Progenitor cell of endocrine pancreas (in vitro differentiated cells): ENCODE measurements at regions not wholly inside any gene's neighbourhood (a gene's known extent, or its start where the extent isn't known, plus 50 kb on each side); places are given as distances from the start of the nearest gene placed in this dataset.
"Not testable (repeated sequence)": the region's sequence is repeated elsewhere in the genome, so short reads cannot be mapped to it uniquely, and the experiment has no call there.

Experiments used
- DNase-seq: peaks from one replicate; pipeline ENCODE4 v3.0.0; 2021; ENCODE audit warnings: low spot score; ENCODE audit not compliant: unreplicated experiment
- H3K27ac Mint-ChIP-seq: 2 replicates; pipeline ENCODE4 v1.8.0; 2021; ENCODE audit warnings: mild to moderate bottlenecking, moderate library complexity, mixed read lengths
- H3K27me3 Mint-ChIP-seq: 2 replicates; pipeline ENCODE4 v1.8.0; 2021; ENCODE audit warnings: mixed read lengths
- H3K36me3 Mint-ChIP-seq: 2 replicates; pipeline ENCODE4 v1.8.0; 2022; ENCODE audit warnings: mixed read lengths; ENCODE audit not compliant: insufficient read depth
- H3K4me1 Mint-ChIP-seq: 2 replicates; pipeline ENCODE4 v1.8.0; 2021; ENCODE audit warnings: low read depth, mixed read lengths
- H3K4me3 Mint-ChIP-seq: 2 replicates; pipeline ENCODE4 v1.8.0; 2021; ENCODE audit warnings: low read depth, mild to moderate bottlenecking, moderate library complexity, mixed read lengths
- H3K9me3 Mint-ChIP-seq: 2 replicates; pipeline ENCODE4 v1.8.0; 2021; ENCODE audit warnings: low read depth, mixed read lengths
- TF ChIP-seq, protein P1 (sequence below): fragments of 200-600 bp; sonication (generic); IDR thresholded peaks from one replicate; pipeline ENCODE4 v1.5.0; 2021; ENCODE audit warnings: antibody characterized with exemption, mild to moderate bottlenecking; ENCODE audit not compliant: unreplicated experiment

DNA sequence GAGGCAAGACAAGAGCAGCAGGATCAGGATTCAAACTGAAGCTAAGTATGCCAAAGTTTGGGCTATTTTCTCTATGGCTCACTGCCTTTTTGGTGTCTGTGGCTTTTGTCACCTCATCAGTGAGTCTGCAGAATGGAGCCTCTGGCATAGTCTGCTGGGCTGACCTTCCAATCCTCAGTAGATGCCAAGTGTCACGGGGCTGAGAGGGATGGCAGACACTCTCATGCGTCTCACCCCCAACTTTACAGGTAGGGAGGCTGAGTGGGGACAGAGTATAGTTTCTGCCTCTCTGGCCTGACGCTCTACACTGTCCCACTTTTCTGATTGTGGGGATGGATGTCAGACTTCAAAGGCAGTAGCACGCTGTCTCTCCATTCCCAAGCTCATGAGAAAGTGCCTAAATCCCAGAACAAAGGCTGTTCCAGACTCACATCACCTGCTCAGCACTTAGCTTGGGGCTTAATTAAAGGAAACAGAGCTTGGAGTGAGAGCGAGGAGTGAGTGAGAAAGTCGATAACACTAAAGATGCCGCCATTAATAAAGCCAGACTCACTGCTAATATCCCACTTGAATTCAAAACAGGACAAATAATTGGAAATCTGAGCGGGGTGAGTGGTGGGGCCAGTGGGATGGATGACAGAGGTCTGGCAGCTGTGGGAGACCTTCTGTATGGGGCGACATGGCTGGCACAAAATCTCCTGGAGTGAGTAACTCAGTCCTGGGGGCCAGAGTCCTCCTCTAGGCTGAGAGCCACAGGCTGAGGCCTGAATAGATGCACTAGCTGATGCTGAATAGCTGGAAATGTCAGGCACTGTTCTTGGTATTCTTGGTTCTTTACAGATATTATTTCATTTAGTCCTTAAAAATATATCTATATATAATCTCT lies 78.4 kb upstream of the MRPS22 start:
- H3K27ac Mint-ChIP-seq: no peak overlapping the region
- DNase-seq: no peak

DNA sequence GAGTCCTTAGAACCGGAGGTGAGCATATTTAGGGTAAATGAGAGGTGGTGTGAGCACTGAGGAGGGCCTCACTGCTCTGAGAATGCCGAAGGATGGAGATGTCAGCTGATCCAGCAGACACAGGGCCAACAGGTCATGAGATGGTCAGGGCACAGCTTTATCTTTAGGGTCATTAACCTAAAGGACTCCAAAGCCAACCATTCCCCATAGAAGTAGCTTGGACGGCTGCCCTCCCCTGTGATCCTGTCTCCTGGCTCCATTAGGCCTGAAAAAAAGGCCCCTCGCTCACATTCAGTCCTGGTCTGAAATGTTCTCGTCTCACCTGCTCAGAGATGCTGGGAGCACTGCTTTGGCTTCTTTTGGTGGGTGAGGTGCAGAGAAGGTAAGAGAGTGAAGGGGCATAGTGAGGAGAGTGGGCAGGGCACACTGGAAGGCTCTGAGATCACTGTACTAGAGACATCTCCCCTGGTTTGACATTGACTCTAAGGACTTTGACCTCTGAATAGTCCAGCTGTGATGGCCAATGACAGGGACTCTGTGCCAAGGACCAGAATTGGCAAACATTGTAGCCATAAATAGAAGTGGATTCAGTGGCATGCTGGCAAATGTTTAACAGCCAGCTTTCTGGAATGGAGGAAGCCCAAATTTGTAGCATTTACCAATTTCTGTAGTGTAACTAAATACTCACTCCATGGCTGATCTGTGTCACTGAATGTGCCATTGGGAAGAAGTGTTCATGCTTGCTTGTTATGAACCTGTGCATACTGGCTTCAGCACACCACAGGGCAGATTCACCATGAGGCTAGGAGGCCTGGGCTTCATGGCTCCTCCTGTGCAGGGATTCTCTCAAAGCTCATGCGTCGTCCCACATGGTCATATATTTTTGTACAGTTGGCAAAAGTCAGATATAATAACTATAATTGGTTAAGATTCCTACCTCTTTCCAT lies 76.2 kb upstream of the MRPS22 start:
- peaks cover 9% of the 10 kb centered on the region for H3K27me3 Mint-ChIP-seq
- no peak for DNase-seq
- TF ChIP-seq, protein P1, sequence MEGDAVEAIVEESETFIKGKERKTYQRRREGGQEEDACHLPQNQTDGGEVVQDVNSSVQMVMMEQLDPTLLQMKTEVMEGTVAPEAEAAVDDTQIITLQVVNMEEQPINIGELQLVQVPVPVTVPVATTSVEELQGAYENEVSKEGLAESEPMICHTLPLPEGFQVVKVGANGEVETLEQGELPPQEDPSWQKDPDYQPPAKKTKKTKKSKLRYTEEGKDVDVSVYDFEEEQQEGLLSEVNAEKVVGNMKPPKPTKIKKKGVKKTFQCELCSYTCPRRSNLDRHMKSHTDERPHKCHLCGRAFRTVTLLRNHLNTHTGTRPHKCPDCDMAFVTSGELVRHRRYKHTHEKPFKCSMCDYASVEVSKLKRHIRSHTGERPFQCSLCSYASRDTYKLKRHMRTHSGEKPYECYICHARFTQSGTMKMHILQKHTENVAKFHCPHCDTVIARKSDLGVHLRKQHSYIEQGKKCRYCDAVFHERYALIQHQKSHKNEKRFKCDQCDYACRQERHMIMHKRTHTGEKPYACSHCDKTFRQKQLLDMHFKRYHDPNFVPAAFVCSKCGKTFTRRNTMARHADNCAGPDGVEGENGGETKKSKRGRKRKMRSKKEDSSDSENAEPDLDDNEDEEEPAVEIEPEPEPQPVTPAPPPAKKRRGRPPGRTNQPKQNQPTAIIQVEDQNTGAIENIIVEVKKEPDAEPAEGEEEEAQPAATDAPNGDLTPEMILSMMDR: no peak
- no peak overlapping the region for H3K27ac Mint-ChIP-seq
- H3K9me3 Mint-ChIP-seq: no peaks in the 10 kb centered on the region
- no peak overlapping the region for H3K4me3 Mint-ChIP-seq
- no peaks in the 10 kb centered on the region for H3K36me3 Mint-ChIP-seq
- H3K4me1 Mint-ChIP-seq: no peaks in the 10 kb centered on the region

More for the DNA sequence above, 78.4 kb upstream of the MRPS22 start:
- no peak overlapping the region for H3K4me3 Mint-ChIP-seq
- H3K27me3 Mint-ChIP-seq: peaks cover 12% of the 10 kb centered on the region
- no peaks in the 10 kb centered on the region for H3K4me1 Mint-ChIP-seq
- H3K9me3 Mint-ChIP-seq: no peaks in the 10 kb centered on the region
- H3K36me3 Mint-ChIP-seq: no peaks in the 10 kb centered on the region
- TF ChIP-seq, protein P1: no peak

DNA sequence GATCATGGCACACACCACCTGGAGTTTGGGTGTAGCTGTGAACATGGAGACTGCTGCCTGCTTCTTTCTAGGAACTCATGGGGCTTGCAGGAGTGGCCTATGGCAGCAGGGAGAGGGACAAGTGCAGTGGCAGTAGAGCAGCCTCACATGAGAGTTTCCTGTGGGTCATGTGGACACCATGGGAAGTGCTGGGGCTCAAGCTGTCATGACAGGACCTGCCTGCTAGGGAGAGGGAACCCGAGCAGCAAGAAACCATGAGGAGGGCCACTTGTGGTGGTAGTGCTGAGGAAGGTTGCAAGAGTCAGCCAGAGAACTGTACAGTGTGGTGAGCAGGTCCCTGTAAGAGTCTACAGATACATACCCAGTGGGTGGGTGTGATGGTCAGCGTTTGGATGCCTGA lies 73.8 kb upstream of the MRPS22 start:
- Mint-ChIP-seq H3K9me3 (no peaks in the 10 kb centered on the region), H3K4me3 (no peak overlapping the region), H3K27me3 (peaks cover 11% of the 10 kb centered on the region), H3K4me1 (no peaks in the 10 kb centered on the region), H3K36me3 (no peaks in the 10 kb centered on the region), H3K27ac (no peak overlapping the region)
- no peak for DNase-seq
- TF ChIP-seq, protein P1: no peak

DNA sequence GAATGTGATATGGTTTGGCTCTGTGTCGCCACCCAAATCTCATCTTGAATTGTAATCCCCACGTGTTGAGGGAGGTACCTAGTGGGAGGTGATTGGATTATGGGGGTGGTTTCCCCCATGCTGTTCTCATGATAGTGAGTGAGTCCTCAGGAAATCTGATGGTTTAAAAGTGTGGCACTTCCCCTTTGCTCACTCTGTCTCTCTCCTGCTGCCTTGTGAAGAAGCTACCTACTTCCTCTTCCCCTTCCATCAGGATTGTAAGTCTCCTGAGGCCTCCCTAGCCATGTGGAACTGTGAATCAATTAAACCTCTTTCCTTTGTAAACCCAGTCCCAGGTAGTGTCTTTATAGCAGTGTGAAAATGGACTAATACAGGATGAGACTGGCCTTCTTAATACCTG lies 73.2 kb upstream of the MRPS22 start:
- H3K4me1 Mint-ChIP-seq, DNase-seq, H3K9me3 Mint-ChIP-seq, H3K4me3 Mint-ChIP-seq, H3K27ac Mint-ChIP-seq, H3K36me3 Mint-ChIP-seq: not testable (repeated sequence)
- peaks cover 11% of the 10 kb centered on the region for H3K27me3 Mint-ChIP-seq

DNA sequence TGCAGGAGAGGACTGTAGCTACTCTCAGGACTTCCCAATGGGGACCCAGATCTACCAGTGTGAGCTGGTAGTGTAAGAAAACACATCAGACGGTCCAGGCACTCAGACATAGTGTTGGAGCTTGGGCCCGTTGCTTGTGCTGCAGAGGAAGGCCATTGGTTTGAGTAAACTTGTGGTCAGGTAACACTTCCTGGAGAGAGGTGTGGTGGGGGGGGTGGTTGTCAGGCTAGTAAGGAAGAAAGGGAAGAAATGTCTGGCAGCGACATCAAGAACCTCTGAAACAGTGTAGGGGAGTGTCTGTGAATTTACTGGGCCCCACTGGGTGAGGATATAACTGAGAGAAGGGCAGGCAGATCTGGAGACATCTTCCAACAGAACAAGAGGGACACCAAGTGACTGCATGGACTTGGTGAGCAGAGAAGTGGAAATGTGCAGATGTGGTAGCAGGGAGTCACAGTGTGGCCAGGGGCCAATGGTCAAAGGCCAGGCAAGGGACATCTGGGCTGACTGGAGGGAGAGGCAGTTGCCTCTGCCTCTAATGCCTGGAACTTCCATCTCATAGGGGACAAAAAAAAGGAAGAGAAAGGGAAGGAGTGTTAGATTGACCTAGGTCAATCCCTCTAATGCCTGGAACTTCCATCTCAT lies 63.7 kb upstream of the MRPS22 start:
- TF ChIP-seq, protein P1: no peak
- Mint-ChIP-seq H3K4me3 (no peak overlapping the region), H3K4me1 (no peaks in the 10 kb centered on the region), H3K9me3 (no peaks in the 10 kb centered on the region), H3K27ac (no peak overlapping the region), H3K27me3 (peaks cover 35% of the 10 kb centered on the region), H3K36me3 (no peaks in the 10 kb centered on the region)
- DNase-seq: no peak
